ENCODE measurements at regions not wholly inside any gene's neighbourhood (a gene's known extent, or its start where the extent isn't known, plus 50 kb on each side); places are given as distances from the start of the nearest gene placed in this dataset.

DNA sequence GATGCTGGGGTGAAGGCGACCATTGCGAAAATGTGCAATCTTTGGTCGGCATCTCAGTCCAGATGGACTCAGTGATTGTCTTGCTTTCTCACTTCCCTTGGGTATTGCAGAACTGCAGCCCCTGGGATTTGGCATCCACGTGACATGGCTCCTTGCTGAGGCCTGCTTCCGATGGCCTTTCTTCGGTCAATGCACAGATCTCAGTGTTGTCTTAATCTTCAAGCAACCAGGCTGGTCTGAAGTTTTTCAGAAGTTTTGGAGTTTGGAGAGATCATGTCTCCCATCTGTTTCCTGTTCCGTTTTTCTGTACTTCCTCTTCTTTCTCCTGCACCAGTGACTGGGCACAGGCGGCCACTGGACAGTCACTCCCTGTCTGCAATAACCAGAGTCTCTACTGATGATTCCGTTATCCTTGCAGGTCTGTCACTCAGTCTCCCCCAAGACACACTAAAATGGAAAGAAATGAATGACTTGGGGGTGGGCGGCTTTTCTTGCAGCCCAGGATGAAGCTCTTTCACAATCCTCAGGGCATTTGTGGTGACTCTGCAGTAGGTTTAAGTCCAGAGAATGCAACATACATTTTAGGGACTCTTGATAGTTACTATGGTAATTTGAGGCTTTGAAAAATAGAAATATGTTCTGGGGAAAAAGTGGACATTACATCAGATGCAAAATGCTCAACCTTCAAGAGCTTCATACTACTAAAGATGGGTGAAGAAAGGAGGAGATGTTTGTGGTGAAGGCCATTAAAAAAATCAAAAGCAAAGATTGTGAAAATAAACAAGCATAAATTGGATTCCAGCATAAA, 106.3 kb upstream of the ZFHX3 start:
- Histone ChIP-seq H3K27me3 (replicated peaks in 2 of 5; ENCODE audit: control insufficient read depth in 4 of 5, insufficient read depth in 5 of 5, low read length in 4 of 5) (no peaks in the 10 kb centered on the region), H3K27ac (ENCODE audit: insufficient read depth in 1 of 2, low read depth in 1 of 2, low read length in 2 of 2, poor library complexity in 1 of 2, severe bottlenecking in 2 of 2) (peak overlapping the region; percentile 23 to 65), H3K4me3 (ENCODE audit: control insufficient read depth in 1 of 7, extremely low read depth in 1 of 7, insufficient read depth in 4 of 7, low read depth in 2 of 7, low read length in 6 of 7) (peak overlapping the region in 1 of 7 experiments; percentile 36), H3K9me3 (ENCODE audit: control extremely low read depth in 1 of 5, control insufficient read depth in 4 of 5, insufficient read depth in 2 of 5, low read depth in 1 of 5, low read length in 4 of 5) (no peaks in the 10 kb centered on the region), H3K36me3 (ENCODE audit: control insufficient read depth in 4 of 4, insufficient read depth in 4 of 4, low read length in 3 of 4) (no peaks in the 10 kb centered on the region), H3K4me1 (ENCODE audit: control extremely low read depth in 1 of 4, control insufficient read depth in 4 of 4, insufficient read depth in 4 of 4, low read length in 3 of 4) (peaks cover 20 to 68% (median 47%) of the 10 kb centered on the region in 4 experiments)
- CTCF ChIA-PET, result interaction anchor here (0.6 to 1.8 kb wide), 5 partner anchors 13 to 244 kb away, joined by 3 to 5 read pairs (median 3); no protein-coding TSS in a partner anchor
- peak; percentile 97 to 100 (median 99) for DNase-seq
- POLR2A ChIA-PET, result interaction anchor here (0.7 to 1.0 kb wide), 2 partner anchors 250 to 278 kb away, joined by 3 to 5 read pairs; no protein-coding TSS in a partner anchor
- WGBS (ENCODE audit: insufficient coverage), result 0% methylated on average over 8 of the region's 10 CpGs

DNA sequence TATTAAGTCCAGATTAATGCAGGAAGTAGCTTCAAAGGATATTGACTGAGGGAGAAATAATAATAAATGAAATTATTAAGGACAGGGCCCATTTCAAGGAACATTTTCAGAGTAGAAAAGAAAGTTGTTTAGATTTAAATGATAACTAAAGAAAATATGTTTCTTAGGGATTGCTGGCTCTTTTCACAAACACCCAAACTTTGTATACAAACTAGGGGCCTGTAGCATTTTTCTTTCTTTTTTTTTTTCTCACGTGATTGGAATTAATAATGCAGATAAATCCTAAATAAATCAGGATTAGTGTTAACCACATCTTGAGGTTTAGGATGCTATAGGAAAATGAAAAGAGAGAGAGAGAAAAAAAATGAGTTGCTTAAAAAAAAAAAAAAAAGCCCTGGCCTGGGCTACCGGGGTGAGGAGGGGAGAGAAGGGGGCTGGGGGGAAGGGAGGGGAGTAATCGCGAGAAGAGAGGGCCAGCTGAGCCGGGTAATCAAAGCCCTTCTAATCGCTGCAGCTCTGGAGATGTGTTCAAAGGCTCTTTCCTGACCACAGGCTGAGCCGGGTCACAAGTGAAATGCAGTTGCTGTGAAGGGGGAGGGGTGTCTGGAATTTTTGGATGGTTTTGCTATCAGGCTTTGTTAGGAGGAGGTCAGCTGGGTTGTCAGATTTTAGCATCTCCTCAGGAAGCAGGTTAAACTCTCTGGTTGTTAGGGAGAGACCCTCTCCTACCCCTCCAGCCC, 104.6 kb upstream of the ZFHX3 start:
- Histone ChIP-seq H3K9me3 (ENCODE audit: control extremely low read depth in 1 of 5, control insufficient read depth in 4 of 5, insufficient read depth in 2 of 5, low read depth in 1 of 5, low read length in 4 of 5) (no peaks in the 10 kb centered on the region), H3K4me3 (ENCODE audit: control insufficient read depth in 1 of 7, extremely low read depth in 1 of 7, insufficient read depth in 4 of 7, low read depth in 2 of 7, low read length in 6 of 7) (peak overlapping the region in 1 of 7 experiments; percentile 10), H3K27me3 (replicated peaks in 2 of 5; ENCODE audit: control insufficient read depth in 4 of 5, insufficient read depth in 5 of 5, low read length in 4 of 5) (no peaks in the 10 kb centered on the region), H3K27ac (ENCODE audit: insufficient read depth in 1 of 2, low read depth in 1 of 2, low read length in 2 of 2, poor library complexity in 1 of 2, severe bottlenecking in 2 of 2) (no peak overlapping the region), H3K4me1 (ENCODE audit: control extremely low read depth in 1 of 4, control insufficient read depth in 4 of 4, insufficient read depth in 4 of 4, low read length in 3 of 4) (peaks cover 20 to 63% (median 42%) of the 10 kb centered on the region in 4 experiments), H3K36me3 (ENCODE audit: control insufficient read depth in 4 of 4, insufficient read depth in 4 of 4, low read length in 3 of 4) (no peaks in the 10 kb centered on the region)
- POLR2A ChIA-PET, result no interaction called here
- CTCF ChIA-PET, result interaction anchor here (0.8 kb wide), 1 partner anchor 9 kb away, joined by 3 read pairs; no protein-coding TSS in a partner anchor
- WGBS (ENCODE audit: insufficient coverage), result 0% methylated on average over 6 of the region's 7 CpGs
- DNase-seq, result peak in 2 of 3 donors; percentile 20 to 38

DNA sequence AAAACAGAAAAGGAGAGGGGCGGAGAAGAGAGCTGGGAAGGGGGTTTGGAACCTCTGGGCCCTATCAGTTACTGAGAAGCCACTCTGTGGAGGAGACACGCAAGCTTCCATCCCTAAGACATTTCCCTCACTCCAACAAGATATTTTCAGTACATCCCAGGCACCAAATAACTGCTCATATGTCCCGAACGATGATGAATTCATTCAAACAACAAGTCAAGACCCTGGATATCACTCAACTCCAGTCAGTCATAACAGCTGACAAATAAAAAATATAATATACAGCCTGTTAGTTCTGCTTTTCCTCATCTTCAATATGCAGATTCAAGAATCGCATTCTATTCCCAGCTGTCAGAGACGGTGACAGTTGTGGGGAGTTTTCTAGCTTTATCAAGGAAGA, 104.0 kb upstream of the ZFHX3 start:
- no peak overlapping the region for H3K4me3 ChIP-seq (ENCODE audit: control insufficient read depth in 1 of 7, extremely low read depth in 1 of 7, insufficient read depth in 4 of 7, low read depth in 2 of 7, low read length in 6 of 7)
- H3K27ac ChIP-seq (ENCODE audit: insufficient read depth in 1 of 2, low read depth in 1 of 2, low read length in 2 of 2, poor library complexity in 1 of 2, severe bottlenecking in 2 of 2), result no peak overlapping the region
- WGBS (ENCODE audit: insufficient coverage), result 63% methylated on average over 3 of the region's 6 CpGs
- H3K27me3 ChIP-seq (replicated peaks in 2 of 5; ENCODE audit: control insufficient read depth in 4 of 5, insufficient read depth in 5 of 5, low read length in 4 of 5), result no peaks in the 10 kb centered on the region
- H3K9me3 ChIP-seq (ENCODE audit: control extremely low read depth in 1 of 5, control insufficient read depth in 4 of 5, insufficient read depth in 2 of 5, low read depth in 1 of 5, low read length in 4 of 5), result no peaks in the 10 kb centered on the region
- peaks cover 20 to 60% (median 42%) of the 10 kb centered on the region in 4 experiments for H3K4me1 ChIP-seq (ENCODE audit: control extremely low read depth in 1 of 4, control insufficient read depth in 4 of 4, insufficient read depth in 4 of 4, low read length in 3 of 4)
- no peaks in the 10 kb centered on the region for H3K36me3 ChIP-seq (ENCODE audit: control insufficient read depth in 4 of 4, insufficient read depth in 4 of 4, low read length in 3 of 4)
- ChIA-PET POLR2A (no interaction called here), CTCF (no interaction called here)
- no peak for DNase-seq

DNA sequence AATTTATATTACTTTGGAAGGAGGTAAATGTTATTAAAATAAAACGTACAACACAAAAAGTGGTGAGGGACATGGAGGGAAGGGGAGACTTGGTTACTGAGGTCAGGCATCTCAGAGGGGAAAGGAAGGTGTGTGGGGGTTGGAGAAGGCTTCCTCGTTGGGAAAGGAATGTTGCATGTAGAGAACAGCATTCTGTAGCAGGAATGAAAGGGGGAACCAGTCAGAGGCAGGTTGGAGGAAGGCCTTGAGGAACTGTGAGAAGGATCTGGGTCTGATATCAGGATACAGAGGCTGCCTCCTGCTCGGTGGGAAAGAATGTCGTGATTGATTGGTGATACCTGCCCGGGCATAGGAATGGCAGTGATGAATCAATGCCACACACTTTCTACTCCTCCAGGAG, 103.3 kb upstream of the ZFHX3 start:
- ChIA-PET POLR2A (no interaction called here), CTCF (no interaction called here)
- no peak for DNase-seq
- Histone ChIP-seq H3K27me3 (replicated peaks in 2 of 5; ENCODE audit: control insufficient read depth in 4 of 5, insufficient read depth in 5 of 5, low read length in 4 of 5) (no peaks in the 10 kb centered on the region), H3K4me3 (ENCODE audit: control insufficient read depth in 1 of 7, extremely low read depth in 1 of 7, insufficient read depth in 4 of 7, low read depth in 2 of 7, low read length in 6 of 7) (no peak overlapping the region), H3K9me3 (ENCODE audit: control extremely low read depth in 1 of 5, control insufficient read depth in 4 of 5, insufficient read depth in 2 of 5, low read depth in 1 of 5, low read length in 4 of 5) (no peaks in the 10 kb centered on the region), H3K36me3 (ENCODE audit: control insufficient read depth in 4 of 4, insufficient read depth in 4 of 4, low read length in 3 of 4) (no peaks in the 10 kb centered on the region), H3K27ac (ENCODE audit: insufficient read depth in 1 of 2, low read depth in 1 of 2, low read length in 2 of 2, poor library complexity in 1 of 2, severe bottlenecking in 2 of 2) (no peak overlapping the region), H3K4me1 (ENCODE audit: control extremely low read depth in 1 of 4, control insufficient read depth in 4 of 4, insufficient read depth in 4 of 4, low read length in 3 of 4) (peaks cover 20 to 54% (median 42%) of the 10 kb centered on the region in 4 experiments)
- 50% methylated on average over 5 of the region's 5 CpGs for WGBS (ENCODE audit: insufficient coverage)

DNA sequence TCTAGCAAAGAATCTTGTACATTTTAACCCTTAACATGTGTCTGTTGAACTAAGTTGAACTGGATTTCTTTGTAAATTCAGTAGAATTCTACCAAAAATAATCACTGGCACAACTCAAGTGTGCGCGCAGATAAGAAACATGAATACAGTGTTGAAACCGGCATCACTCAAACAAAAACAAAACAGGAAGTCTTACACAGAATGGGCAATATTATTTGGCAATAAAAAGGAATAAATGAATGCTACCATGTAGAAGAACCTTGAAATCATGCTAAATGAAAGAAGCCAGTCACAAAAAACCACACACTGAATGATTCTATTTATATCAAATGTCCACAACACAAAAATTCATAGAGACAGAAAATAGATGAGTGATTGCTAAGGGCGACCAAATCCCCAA, 102.9 kb upstream of the ZFHX3 start:
- no peaks in the 10 kb centered on the region for H3K27me3 ChIP-seq (replicated peaks in 2 of 5; ENCODE audit: control insufficient read depth in 4 of 5, insufficient read depth in 5 of 5, low read length in 4 of 5)
- no CpG with 5 or more reads among the region's 4 CpGs for WGBS (ENCODE audit: insufficient coverage)
- H3K4me1 ChIP-seq (ENCODE audit: control extremely low read depth in 1 of 4, control insufficient read depth in 4 of 4, insufficient read depth in 4 of 4, low read length in 3 of 4), result peaks cover 20 to 52% (median 42%) of the 10 kb centered on the region in 4 experiments
- H3K27ac ChIP-seq (ENCODE audit: insufficient read depth in 1 of 2, low read depth in 1 of 2, low read length in 2 of 2, poor library complexity in 1 of 2, severe bottlenecking in 2 of 2), result no peak overlapping the region
- POLR2A ChIA-PET, result no interaction called here
- DNase-seq, result peak in 2 of 3 donors; percentile 44 to 59
- CTCF ChIA-PET, result no interaction called here
- no peaks in the 10 kb centered on the region for H3K9me3 ChIP-seq (ENCODE audit: control extremely low read depth in 1 of 5, control insufficient read depth in 4 of 5, insufficient read depth in 2 of 5, low read depth in 1 of 5, low read length in 4 of 5)
- H3K36me3 ChIP-seq (ENCODE audit: control insufficient read depth in 4 of 4, insufficient read depth in 4 of 4, low read length in 3 of 4), result no peaks in the 10 kb centered on the region
- no peak overlapping the region for H3K4me3 ChIP-seq (ENCODE audit: control insufficient read depth in 1 of 7, extremely low read depth in 1 of 7, insufficient read depth in 4 of 7, low read depth in 2 of 7, low read length in 6 of 7)

DNA sequence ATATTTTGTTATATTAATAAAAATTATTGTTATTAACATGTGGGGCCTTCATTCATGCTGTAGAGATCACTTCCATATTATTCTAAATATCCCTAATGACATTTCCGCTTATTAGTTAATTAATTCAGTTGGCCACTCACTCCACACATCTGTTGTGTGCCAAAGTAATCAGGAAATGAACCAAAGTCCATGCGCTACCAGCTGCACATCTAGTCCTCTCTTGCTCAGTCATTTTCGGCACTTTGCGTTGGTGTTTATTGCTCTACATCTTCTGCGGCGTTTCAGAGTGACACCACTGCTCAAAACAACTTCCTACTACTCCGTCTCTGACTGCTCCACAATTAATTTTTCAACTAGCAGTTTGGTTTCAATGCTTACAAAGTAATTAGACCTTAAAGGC, 101.4 kb upstream of the ZFHX3 start:
- 44% methylated on average over 7 of the region's 7 CpGs for WGBS (ENCODE audit: insufficient coverage)
- Histone ChIP-seq H3K4me3 (ENCODE audit: control insufficient read depth in 1 of 7, extremely low read depth in 1 of 7, insufficient read depth in 4 of 7, low read depth in 2 of 7, low read length in 6 of 7) (no peak overlapping the region), H3K27ac (ENCODE audit: insufficient read depth in 1 of 2, low read depth in 1 of 2, low read length in 2 of 2, poor library complexity in 1 of 2, severe bottlenecking in 2 of 2) (no peak overlapping the region), H3K4me1 (ENCODE audit: control extremely low read depth in 1 of 4, control insufficient read depth in 4 of 4, insufficient read depth in 4 of 4, low read length in 3 of 4) (peaks cover 20 to 39% (median 34%) of the 10 kb centered on the region in 4 experiments), H3K27me3 (replicated peaks in 2 of 5; ENCODE audit: control insufficient read depth in 4 of 5, insufficient read depth in 5 of 5, low read length in 4 of 5) (no peaks in the 10 kb centered on the region), H3K36me3 (ENCODE audit: control insufficient read depth in 4 of 4, insufficient read depth in 4 of 4, low read length in 3 of 4) (no peaks in the 10 kb centered on the region), H3K9me3 (ENCODE audit: control extremely low read depth in 1 of 5, control insufficient read depth in 4 of 5, insufficient read depth in 2 of 5, low read depth in 1 of 5, low read length in 4 of 5) (no peaks in the 10 kb centered on the region)
- CTCF ChIA-PET, result no interaction called here
- DNase-seq, result peak in 2 of 3 donors; percentile 69 to 75
- POLR2A ChIA-PET, result no interaction called here

DNA sequence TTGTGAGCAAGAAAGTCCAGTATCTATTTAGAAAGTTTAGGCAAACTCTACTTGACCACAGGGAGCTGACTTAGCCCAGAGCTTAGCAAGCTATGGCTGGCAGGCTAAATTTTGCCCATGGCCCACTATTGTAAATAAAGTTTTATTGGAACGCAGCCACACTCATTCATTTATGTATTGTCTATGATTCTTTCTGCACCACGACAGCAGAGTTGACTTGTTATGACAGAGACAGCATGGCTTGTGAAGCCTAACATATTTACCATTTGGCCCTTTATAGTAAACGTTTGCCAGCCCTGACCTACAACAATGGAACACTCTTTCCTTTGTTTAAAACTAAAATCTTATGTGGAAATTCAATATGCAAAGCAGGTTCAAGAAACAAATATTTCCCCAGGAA, 100.0 kb upstream of the ZFHX3 start:
- Histone ChIP-seq H3K4me1 (ENCODE audit: control extremely low read depth in 1 of 4, control insufficient read depth in 4 of 4, insufficient read depth in 4 of 4, low read length in 3 of 4) (peaks cover 14 to 28% (median 22%) of the 10 kb centered on the region in 4 experiments), H3K36me3 (ENCODE audit: control insufficient read depth in 4 of 4, insufficient read depth in 4 of 4, low read length in 3 of 4) (no peaks in the 10 kb centered on the region), H3K27ac (ENCODE audit: insufficient read depth in 1 of 2, low read depth in 1 of 2, low read length in 2 of 2, poor library complexity in 1 of 2, severe bottlenecking in 2 of 2) (no peak overlapping the region), H3K27me3 (replicated peaks in 2 of 5; ENCODE audit: control insufficient read depth in 4 of 5, insufficient read depth in 5 of 5, low read length in 4 of 5) (no peaks in the 10 kb centered on the region), H3K4me3 (ENCODE audit: control insufficient read depth in 1 of 7, extremely low read depth in 1 of 7, insufficient read depth in 4 of 7, low read depth in 2 of 7, low read length in 6 of 7) (no peak overlapping the region), H3K9me3 (ENCODE audit: control extremely low read depth in 1 of 5, control insufficient read depth in 4 of 5, insufficient read depth in 2 of 5, low read depth in 1 of 5, low read length in 4 of 5) (no peaks in the 10 kb centered on the region)
- POLR2A ChIA-PET, result no interaction called here
- WGBS (ENCODE audit: insufficient coverage), result 100% methylated on average over 1 of the region's 3 CpGs
- CTCF ChIA-PET, result no interaction called here
- DNase-seq, result no peak

Data from common myeloid progenitor, CD34-positive (primary cell).